H9 (cell line): ENCODE measurements at regions not wholly inside any gene's neighbourhood (a gene's known extent, or its start where the extent isn't known, plus 50 kb on each side); places are given as distances from the start of the nearest gene placed in this dataset.

Source experiments
- DNase-seq: peaks from one replicate; pipeline ENCODE4 v3.0.0-alpha.2; 2017
- H2AFZ ChIP-seq: one replicate; pipeline ENCODE4 v1.6.1; 2013; ENCODE audit warnings: mild to moderate bottlenecking, low read length, control low read depth, moderate library complexity
- H2AK5ac ChIP-seq: 2 replicates; pipeline ENCODE4 v1.6.1; 2013; ENCODE audit warnings: low read length, control low read depth, mixed read lengths; ENCODE audit not compliant: insufficient read length
- H2BK120ac ChIP-seq: one replicate; pipeline ENCODE4 v1.6.1; 2013; ENCODE audit warnings: low read depth, mild to moderate bottlenecking, low read length, control low read depth, inconsistent platforms; ENCODE audit not compliant: poor library complexity, severe bottlenecking
- H2BK12ac ChIP-seq: 2 replicates; pipeline ENCODE4 v1.6.1; 2013; ENCODE audit warnings: low read length, control low read depth, mixed read lengths, low read depth; ENCODE audit not compliant: insufficient read length
- H2BK15ac ChIP-seq: 2 replicates; pipeline ENCODE4 v1.6.1; 2013; ENCODE audit warnings: low read depth, low read length, control low read depth
- H2BK20ac ChIP-seq: one replicate; pipeline ENCODE4 v1.6.1; 2013; ENCODE audit warnings: low read depth, mild to moderate bottlenecking, low read length, control low read depth, inconsistent platforms; ENCODE audit not compliant: poor library complexity, severe bottlenecking
- H2BK5ac ChIP-seq: 2 replicates; pipeline ENCODE4 v1.6.1; 2013; ENCODE audit warnings: low read length, control low read depth, mixed read lengths; ENCODE audit not compliant: insufficient read length
- H3K14ac ChIP-seq: 2 replicates; pipeline ENCODE4 v1.6.1; 2013; ENCODE audit warnings: low read length, control low read depth; ENCODE audit not compliant: insufficient read depth
- H3K18ac ChIP-seq: 2 replicates; pipeline ENCODE4 v1.6.1; 2013; ENCODE audit warnings: low read depth, mild to moderate bottlenecking, mixed read lengths, low read length, control low read depth; ENCODE audit not compliant: insufficient read length
- H3K23ac ChIP-seq: 2 replicates; pipeline ENCODE4 v1.6.1; 2013; ENCODE audit warnings: low read length, control low read depth, mixed read lengths, low read depth; ENCODE audit not compliant: insufficient read length
- H3K23me2 ChIP-seq: 2 replicates; pipeline ENCODE4 v1.6.1; 2013; ENCODE audit warnings: low read depth, mild to moderate bottlenecking, mixed read lengths, low read length, control low read depth; ENCODE audit not compliant: insufficient read length, poor library complexity, severe bottlenecking
- H3K27ac ChIP-seq: 2 replicates; pipeline ENCODE4 v1.5.1; 2013; ENCODE audit warnings: low read length, control low read depth, mixed read lengths, low read depth; ENCODE audit not compliant: insufficient read length
- H3K27me3 ChIP-seq: 2 replicates; pipeline ENCODE4 v1.6.1; 2013; ENCODE audit warnings: low read length, control low read depth, inconsistent platforms; ENCODE audit not compliant: insufficient read depth
- H3K4ac ChIP-seq: 2 replicates; pipeline ENCODE4 v1.6.1; 2013; ENCODE audit warnings: low read depth, mild to moderate bottlenecking, control low read depth, inconsistent platforms, low read length, moderate library complexity
- H3K4me1 ChIP-seq: 2 replicates; pipeline ENCODE4 v1.6.1; 2013; ENCODE audit warnings: low read length, control low read depth, inconsistent platforms; ENCODE audit not compliant: insufficient read depth
- H3K4me2 ChIP-seq: 2 replicates; pipeline ENCODE4 v1.6.1; 2013; ENCODE audit warnings: low read length, control low read depth, mixed read lengths; ENCODE audit not compliant: insufficient read length, insufficient read depth
- H3K56ac ChIP-seq: 2 replicates; pipeline ENCODE4 v1.6.1; 2013; ENCODE audit warnings: low read depth, mild to moderate bottlenecking, mixed read lengths, low read length, control low read depth; ENCODE audit not compliant: insufficient read length
- H3K79me1 ChIP-seq: 2 replicates; pipeline ENCODE4 v1.6.1; 2013; ENCODE audit warnings: low read depth, mild to moderate bottlenecking, moderate library complexity, low read length, control low read depth, inconsistent platforms; ENCODE audit not compliant: insufficient read depth, poor library complexity, severe bottlenecking
- H3K79me2 ChIP-seq: 2 replicates; pipeline ENCODE4 v1.6.1; 2013; ENCODE audit warnings: low read length, control low read depth, inconsistent platforms; ENCODE audit not compliant: insufficient read depth
- H3K9ac ChIP-seq: 2 replicates; pipeline ENCODE4 v1.6.1; 2013; ENCODE audit warnings: low read length, control low read depth, mixed read lengths; ENCODE audit not compliant: insufficient read length; ENCODE audit errors: extremely low read depth
- H3K9me3 ChIP-seq: one replicate; pipeline ENCODE4 v1.6.1; 2013; ENCODE audit warnings: low read depth, low read length, inconsistent platforms; ENCODE audit not compliant: control insufficient read depth
- H3T11ph ChIP-seq: one replicate; pipeline ENCODE4 v1.6.1; 2013; ENCODE audit warnings: mild to moderate bottlenecking, low read length, control low read depth, inconsistent platforms
- H4K20me1 ChIP-seq: one replicate; pipeline ENCODE4 v1.6.1; 2013; ENCODE audit not compliant: control insufficient read depth, insufficient read length, insufficient read depth
- H4K5ac ChIP-seq: 2 replicates; pipeline ENCODE4 v1.6.1; 2013; ENCODE audit warnings: low read depth, mild to moderate bottlenecking, mixed read lengths, low read length, control low read depth; ENCODE audit not compliant: insufficient read length
- H4K8ac ChIP-seq: replicated peaks from 2 replicates; pipeline ENCODE4 v1.6.1; 2013; ENCODE audit warnings: low read length, control low read depth, mixed read lengths, low read depth; ENCODE audit not compliant: insufficient read length
- H4K91ac ChIP-seq: 2 replicates; pipeline ENCODE4 v1.6.1; 2013; ENCODE audit warnings: low read depth, mild to moderate bottlenecking, moderate library complexity, mixed read lengths, low read length, control low read depth; ENCODE audit not compliant: insufficient read length
- H3K27ac Mint-ChIP-seq, 3 experiments: 2 replicates in 2 of 3; 3 replicates in 1 of 3; pipeline ENCODE4 v1.8.0; 2020 to 2021; ENCODE audit warnings: mixed read lengths in 3 of 3, mild to moderate bottlenecking in 1 of 3, moderate library complexity in 1 of 3
- H3K27me3 Mint-ChIP-seq: 2 replicates; pipeline ENCODE4 v1.8.0; 2021; ENCODE audit warnings: low read depth, mild to moderate bottlenecking, moderate library complexity, mixed read lengths
- H3K36me3 Mint-ChIP-seq, 3 experiments: 2 replicates in 2 of 3; 3 replicates in 1 of 3; pipeline ENCODE4 v1.8.0; 2020 to 2021; ENCODE audit warnings: low read depth in 3 of 3, mixed read lengths in 3 of 3; ENCODE audit not compliant: insufficient read depth in 1 of 3
- H3K4me1 Mint-ChIP-seq, 2 experiments: 2 replicates each; pipeline ENCODE4 v1.8.0; 2020; ENCODE audit warnings: mixed read lengths in 2 of 2
- H3K4me3 Mint-ChIP-seq, 2 experiments: 2 replicates in 1 of 2; 3 replicates in 1 of 2; pipeline ENCODE4 v1.8.0; 2020 to 2021; ENCODE audit warnings: mild to moderate bottlenecking in 2 of 2, mixed read lengths in 2 of 2, moderate library complexity in 1 of 2
- H3K9me3 Mint-ChIP-seq, 2 experiments: 2 replicates in 1 of 2; 3 replicates in 1 of 2; pipeline ENCODE4 v1.8.0; 2020; ENCODE audit warnings: mild to moderate bottlenecking in 2 of 2, mixed read lengths in 2 of 2, moderate library complexity in 1 of 2
- WGBS: extraction: QIAGEN DNeasy Blood & Tissue Kit; methylation state at CpG from one replicate; pipeline ENCODE4 v1.1.7; 2013; ENCODE audit warnings: missing lambda C conversion rate, low lambda C conversion rate, mixed read lengths; ENCODE audit not compliant: insufficient read length; ENCODE audit errors: extremely low coverage; 5-methylcytosine and 5-hydroxymethylcytosine counted together
- TF ChIP-seq, protein P1 (sequence below): fragments of 200-600 bp; sonication (generic); conservative IDR thresholded peaks from 3 replicates; pipeline ENCODE4 v1.8.0; 2021; ENCODE audit warnings: antibody characterized with exemption, mild to moderate bottlenecking

DNA sequence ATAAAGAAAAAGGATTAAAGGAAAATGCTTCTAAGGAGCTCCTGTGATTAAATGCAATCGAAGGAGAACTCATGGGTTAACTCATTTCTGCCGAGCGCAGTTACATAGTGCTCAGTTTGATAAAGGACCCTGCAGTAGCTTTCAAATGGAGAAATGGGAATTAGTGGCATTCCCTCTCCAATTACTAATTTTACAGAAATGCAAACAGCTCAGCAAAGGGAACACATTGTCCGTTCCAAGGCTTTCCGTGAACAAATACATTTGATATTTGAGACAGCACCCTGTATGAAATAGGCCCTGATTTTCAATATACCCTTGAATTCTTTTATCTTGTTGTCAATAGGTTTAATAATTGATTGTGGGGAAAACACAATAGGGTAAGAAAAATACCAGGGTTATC lies 375.9 kb upstream of the TSHZ2 start:
- Histone ChIP-seq H3K79me2 (no peaks in the 10 kb centered on the region), H3K27ac (no peak overlapping the region), H2BK120ac (no peak overlapping the region), H3K4ac (no peak overlapping the region), H3K14ac (no peak overlapping the region), H3K79me1 (no peaks in the 10 kb centered on the region), H2BK15ac (no peak overlapping the region), H3K9ac (no peak overlapping the region), H3K9me3 (no peaks in the 10 kb centered on the region), H2AFZ (no peak overlapping the region), H3K23ac (no peak overlapping the region), H3K4me1 (no peaks in the 10 kb centered on the region), H4K20me1 (no peaks in the 10 kb centered on the region), H3K18ac (no peak overlapping the region), H4K5ac (no peak overlapping the region), H3T11ph (no peak overlapping the region), H2BK20ac (no peak overlapping the region), H2BK12ac (no peak overlapping the region), H2AK5ac (no peak overlapping the region), H3K56ac (no peak overlapping the region), H2BK5ac (no peak overlapping the region), H3K23me2 (no peaks in the 10 kb centered on the region), H4K91ac (no peak overlapping the region), H3K27me3 (no peaks in the 10 kb centered on the region), H3K4me2 (no peak overlapping the region), H4K8ac (no peak overlapping the region)
- TF ChIP-seq, protein P1, sequence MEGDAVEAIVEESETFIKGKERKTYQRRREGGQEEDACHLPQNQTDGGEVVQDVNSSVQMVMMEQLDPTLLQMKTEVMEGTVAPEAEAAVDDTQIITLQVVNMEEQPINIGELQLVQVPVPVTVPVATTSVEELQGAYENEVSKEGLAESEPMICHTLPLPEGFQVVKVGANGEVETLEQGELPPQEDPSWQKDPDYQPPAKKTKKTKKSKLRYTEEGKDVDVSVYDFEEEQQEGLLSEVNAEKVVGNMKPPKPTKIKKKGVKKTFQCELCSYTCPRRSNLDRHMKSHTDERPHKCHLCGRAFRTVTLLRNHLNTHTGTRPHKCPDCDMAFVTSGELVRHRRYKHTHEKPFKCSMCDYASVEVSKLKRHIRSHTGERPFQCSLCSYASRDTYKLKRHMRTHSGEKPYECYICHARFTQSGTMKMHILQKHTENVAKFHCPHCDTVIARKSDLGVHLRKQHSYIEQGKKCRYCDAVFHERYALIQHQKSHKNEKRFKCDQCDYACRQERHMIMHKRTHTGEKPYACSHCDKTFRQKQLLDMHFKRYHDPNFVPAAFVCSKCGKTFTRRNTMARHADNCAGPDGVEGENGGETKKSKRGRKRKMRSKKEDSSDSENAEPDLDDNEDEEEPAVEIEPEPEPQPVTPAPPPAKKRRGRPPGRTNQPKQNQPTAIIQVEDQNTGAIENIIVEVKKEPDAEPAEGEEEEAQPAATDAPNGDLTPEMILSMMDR: no peak
- no peak for DNase-seq
- H3K9me3 Mint-ChIP-seq: peaks cover 0 to 4% of the 10 kb centered on the region in 2 experiments; a peak in 1 of 5 replicates
- no peaks in the 10 kb centered on the region for H3K4me1 Mint-ChIP-seq
- no peaks in the 10 kb centered on the region; the same call in 1 of the 2 replicates for H3K27me3 Mint-ChIP-seq
- no peak overlapping the region for H3K27ac Mint-ChIP-seq
- no CpG with 5 or more reads among the region's 5 CpGs for WGBS
- H3K4me3 Mint-ChIP-seq: no peak overlapping the region
- H3K36me3 Mint-ChIP-seq: no peaks in the 10 kb centered on the region; a peak in 1 of 7 replicates
